CD4-positive, alpha-beta T cell treated with Interleukin-15 for 1 hour (primary cell): ENCODE measurements at regions not wholly inside any gene's neighbourhood (a gene's known extent, or its start where the extent isn't known, plus 50 kb on each side); places are given as distances from the start of the nearest gene placed in this dataset.

Experiments
- DNase-seq: peaks from one replicate; pipeline ENCODE4 v3.0.0-alpha.2; 2020

DNA sequence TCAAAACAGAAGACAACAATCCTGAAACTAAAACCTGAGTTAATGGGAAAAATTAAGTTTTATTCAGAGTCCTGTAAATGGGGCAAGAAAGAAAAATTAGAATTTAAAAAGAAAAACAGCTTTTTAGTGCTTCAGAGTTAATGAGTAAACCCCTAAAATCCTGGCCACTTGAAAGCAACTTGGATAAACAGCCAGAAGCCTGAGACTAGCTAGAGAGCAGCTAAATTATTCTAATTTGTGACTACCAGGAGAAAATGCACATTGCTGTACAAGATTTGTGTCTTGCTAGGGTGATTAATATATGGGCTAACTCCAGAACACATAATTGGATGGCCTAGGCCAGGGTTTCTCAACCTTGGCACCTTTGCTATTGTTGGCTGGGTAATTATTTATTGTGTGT lies 62.4 kb upstream of the ARG1 start:
- DNase-seq = no peak

DNA sequence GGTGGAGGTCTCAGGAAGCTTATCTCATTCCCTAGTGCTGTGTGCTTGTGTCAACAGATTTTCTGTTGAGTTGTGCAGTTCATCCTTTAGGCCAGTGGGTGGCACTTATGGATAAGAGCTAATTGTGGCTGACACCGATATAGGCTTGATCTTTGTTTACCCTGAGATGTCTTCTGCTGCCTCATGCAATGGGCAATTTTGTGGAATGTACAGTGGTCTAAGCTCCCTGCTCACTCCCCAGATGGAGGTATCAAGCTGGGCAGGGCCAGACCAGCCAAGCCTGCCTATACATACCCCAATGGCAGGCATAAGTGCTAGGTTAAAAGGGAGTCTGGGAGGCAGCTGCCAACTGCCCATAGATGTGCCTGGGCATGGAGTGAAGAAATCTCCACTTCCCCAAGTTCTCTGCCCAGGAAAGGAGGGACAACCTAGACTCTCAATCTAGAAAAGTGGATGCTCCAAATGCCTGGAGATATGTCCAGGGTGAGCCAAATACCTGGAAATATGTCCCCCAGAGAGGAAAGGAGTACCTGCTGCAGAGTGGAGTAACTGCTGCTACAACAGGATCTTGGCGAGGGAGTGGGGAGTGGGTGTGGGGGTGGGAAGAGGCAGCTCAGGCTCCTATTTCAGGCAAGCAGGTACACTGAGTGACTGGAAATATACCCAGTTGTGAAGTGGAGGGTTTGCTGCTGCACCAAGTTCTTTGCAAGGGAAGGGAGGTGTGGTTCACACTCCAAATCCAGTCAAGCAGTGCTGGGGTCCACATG lies 53.2 kb upstream of the ARG1 start:
- peak; percentile 35 for DNase-seq
